ENCODE measurements at regions not wholly inside any gene's neighbourhood (a gene's known extent, or its start where the extent isn't known, plus 50 kb on each side); places are given as distances from the start of the nearest gene placed in this dataset.

DNA sequence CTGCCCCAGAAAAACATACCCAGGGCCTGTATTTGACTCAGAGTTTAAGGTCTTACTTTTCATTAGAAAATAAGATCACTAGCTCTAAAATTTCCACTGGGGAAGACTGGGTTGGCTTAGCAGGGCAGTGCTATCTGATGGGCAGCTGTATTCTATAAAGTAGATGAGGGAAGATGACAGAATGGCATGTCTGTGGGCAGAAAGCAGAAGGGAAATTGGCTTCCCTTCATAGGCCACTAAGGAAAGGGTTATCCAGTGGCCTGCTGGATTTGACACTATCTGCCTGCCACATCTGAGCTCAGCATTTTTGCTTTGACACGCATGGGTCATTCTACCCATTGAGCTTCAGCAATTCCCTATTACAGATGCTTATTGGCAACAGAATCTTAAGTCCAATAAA lies 461.3 kb upstream of the RASGRP1 start:
- Histone ChIP-seq H3K36me3 (ENCODE audit: insufficient read depth, low read length) (no peaks in the 10 kb centered on the region), H3K79me2 (ENCODE audit: insufficient read depth, low read length) (no peaks in the 10 kb centered on the region), H3K9me3 (ENCODE audit: low read length) (no peaks in the 10 kb centered on the region), H4K20me1 (ENCODE audit: insufficient read depth, low read length) (no peaks in the 10 kb centered on the region), H3K4me1 (ENCODE audit: insufficient read depth, low read length, severe bottlenecking) (no peaks in the 10 kb centered on the region), H3K4me2 (ENCODE audit: low read length) (no peak overlapping the region), H3F3A (ENCODE audit: insufficient read depth, low read length) (no peaks in the 10 kb centered on the region), H2AFZ (ENCODE audit: low read length) (no peak overlapping the region), H3K9me2 (ENCODE audit: low read depth, low read length) (no peaks in the 10 kb centered on the region), H3K9ac (ENCODE audit: low read length) (no peak overlapping the region), H3K27ac (ENCODE audit: low read depth, low read length, poor library complexity, severe bottlenecking) (no peak overlapping the region), H3K4me3 (ENCODE audit: low read depth, low read length, poor library complexity, severe bottlenecking) (no peak overlapping the region), H3K27me3 (ENCODE audit: insufficient read depth, low read length) (no peaks in the 10 kb centered on the region)
- TF ChIP-seq, protein P1, sequence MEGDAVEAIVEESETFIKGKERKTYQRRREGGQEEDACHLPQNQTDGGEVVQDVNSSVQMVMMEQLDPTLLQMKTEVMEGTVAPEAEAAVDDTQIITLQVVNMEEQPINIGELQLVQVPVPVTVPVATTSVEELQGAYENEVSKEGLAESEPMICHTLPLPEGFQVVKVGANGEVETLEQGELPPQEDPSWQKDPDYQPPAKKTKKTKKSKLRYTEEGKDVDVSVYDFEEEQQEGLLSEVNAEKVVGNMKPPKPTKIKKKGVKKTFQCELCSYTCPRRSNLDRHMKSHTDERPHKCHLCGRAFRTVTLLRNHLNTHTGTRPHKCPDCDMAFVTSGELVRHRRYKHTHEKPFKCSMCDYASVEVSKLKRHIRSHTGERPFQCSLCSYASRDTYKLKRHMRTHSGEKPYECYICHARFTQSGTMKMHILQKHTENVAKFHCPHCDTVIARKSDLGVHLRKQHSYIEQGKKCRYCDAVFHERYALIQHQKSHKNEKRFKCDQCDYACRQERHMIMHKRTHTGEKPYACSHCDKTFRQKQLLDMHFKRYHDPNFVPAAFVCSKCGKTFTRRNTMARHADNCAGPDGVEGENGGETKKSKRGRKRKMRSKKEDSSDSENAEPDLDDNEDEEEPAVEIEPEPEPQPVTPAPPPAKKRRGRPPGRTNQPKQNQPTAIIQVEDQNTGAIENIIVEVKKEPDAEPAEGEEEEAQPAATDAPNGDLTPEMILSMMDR (IDR thresholded peaks at IDR 0.05; ENCODE audit: low read length), result no peak
- no peak for TF ChIP-seq EZH2 (IDR thresholded peaks at IDR 0.05; ENCODE audit: borderline replicate concordance, low read length)

DNA sequence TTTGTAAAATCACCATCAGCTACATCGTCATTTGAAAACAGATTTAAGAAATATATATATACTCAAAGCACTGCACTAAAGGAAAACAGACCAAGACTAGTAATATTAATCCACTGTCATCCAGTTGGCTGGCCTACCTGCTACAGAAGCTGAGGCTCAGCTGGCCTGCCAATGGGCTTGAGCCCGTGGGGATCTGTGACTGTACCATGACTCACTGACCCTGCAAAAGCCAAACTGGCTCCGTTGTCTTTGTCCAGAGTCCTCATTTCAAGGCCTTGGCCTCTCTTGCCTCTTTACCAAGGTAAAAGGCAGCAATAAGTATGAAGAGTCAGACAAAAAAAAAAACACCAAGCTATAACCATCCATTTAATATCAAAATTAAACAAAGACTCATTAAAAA lies 463.5 kb upstream of the RASGRP1 start:
- no peak for TF ChIP-seq EZH2 (IDR thresholded peaks at IDR 0.05; ENCODE audit: borderline replicate concordance, low read length)
- TF ChIP-seq, protein P1 (IDR thresholded peaks at IDR 0.05; ENCODE audit: low read length), result no peak

DNA sequence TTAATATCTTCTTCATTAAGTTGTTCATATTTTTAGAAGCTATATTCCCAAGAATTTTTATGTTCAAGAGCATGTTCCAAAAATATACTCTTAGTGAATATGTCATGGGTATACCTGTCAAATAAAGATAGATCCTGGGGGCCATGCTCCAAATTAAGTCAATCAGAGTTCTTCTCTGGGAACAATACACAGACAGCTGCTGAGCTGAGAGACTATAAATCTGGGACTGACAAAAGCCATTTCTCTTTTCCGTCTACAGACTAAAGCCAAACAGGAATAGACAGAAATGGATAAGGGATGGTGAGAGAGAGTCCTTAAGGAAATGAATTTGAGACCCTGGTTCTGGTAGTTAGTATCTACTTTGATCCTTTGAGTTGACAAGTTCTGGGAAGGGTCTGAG lies 465.1 kb upstream of the RASGRP1 start:
- no peak overlapping the region for H3K9ac ChIP-seq (ENCODE audit: low read length)
- H3K27ac ChIP-seq (ENCODE audit: low read depth, low read length, poor library complexity, severe bottlenecking), result no peak overlapping the region
- no peak overlapping the region for H3K4me3 ChIP-seq (ENCODE audit: low read depth, low read length, poor library complexity, severe bottlenecking)
- TF ChIP-seq EZH2 (IDR thresholded peaks at IDR 0.05; ENCODE audit: borderline replicate concordance, low read length), result no peak
- TF ChIP-seq, protein P1 (IDR thresholded peaks at IDR 0.05; ENCODE audit: low read length), result no peak
- H3K79me2 ChIP-seq (ENCODE audit: insufficient read depth, low read length), result no peaks in the 10 kb centered on the region
- no peaks in the 10 kb centered on the region for H3K36me3 ChIP-seq (ENCODE audit: insufficient read depth, low read length)
- H3K9me3 ChIP-seq (ENCODE audit: low read length), result no peaks in the 10 kb centered on the region
- no peaks in the 10 kb centered on the region for H3K4me1 ChIP-seq (ENCODE audit: insufficient read depth, low read length, severe bottlenecking)
- no peaks in the 10 kb centered on the region for H3K9me2 ChIP-seq (ENCODE audit: low read depth, low read length)
- H3K27me3 ChIP-seq (ENCODE audit: insufficient read depth, low read length), result no peaks in the 10 kb centered on the region
- H2AFZ ChIP-seq (ENCODE audit: low read length), result no peak overlapping the region
- no peaks in the 10 kb centered on the region for H4K20me1 ChIP-seq (ENCODE audit: insufficient read depth, low read length)
- no peak overlapping the region for H3K4me2 ChIP-seq (ENCODE audit: low read length)
- H3F3A ChIP-seq (ENCODE audit: insufficient read depth, low read length), result no peaks in the 10 kb centered on the region

More for the DNA sequence above, 463.5 kb upstream of the RASGRP1 start:
- no peak overlapping the region for H3K27ac ChIP-seq (ENCODE audit: low read depth, low read length, poor library complexity, severe bottlenecking)
- H3K9me3 ChIP-seq (ENCODE audit: low read length), result no peaks in the 10 kb centered on the region
- H3K4me3 ChIP-seq (ENCODE audit: low read depth, low read length, poor library complexity, severe bottlenecking), result no peak overlapping the region
- no peaks in the 10 kb centered on the region for H4K20me1 ChIP-seq (ENCODE audit: insufficient read depth, low read length)
- no peaks in the 10 kb centered on the region for H3K36me3 ChIP-seq (ENCODE audit: insufficient read depth, low read length)
- no peak overlapping the region for H2AFZ ChIP-seq (ENCODE audit: low read length)
- no peaks in the 10 kb centered on the region for H3K9me2 ChIP-seq (ENCODE audit: low read depth, low read length)
- no peak overlapping the region for H3K4me2 ChIP-seq (ENCODE audit: low read length)
- H3F3A ChIP-seq (ENCODE audit: insufficient read depth, low read length), result no peaks in the 10 kb centered on the region
- H3K9ac ChIP-seq (ENCODE audit: low read length), result no peak overlapping the region
- H3K4me1 ChIP-seq (ENCODE audit: insufficient read depth, low read length, severe bottlenecking), result no peaks in the 10 kb centered on the region
- H3K79me2 ChIP-seq (ENCODE audit: insufficient read depth, low read length), result no peaks in the 10 kb centered on the region
- H3K27me3 ChIP-seq (ENCODE audit: insufficient read depth, low read length), result no peaks in the 10 kb centered on the region
